ENCODE measurements at regions not wholly inside any gene's neighbourhood (a gene's known extent, or its start where the extent isn't known, plus 50 kb on each side); places are given as distances from the start of the nearest gene placed in this dataset.

DNA sequence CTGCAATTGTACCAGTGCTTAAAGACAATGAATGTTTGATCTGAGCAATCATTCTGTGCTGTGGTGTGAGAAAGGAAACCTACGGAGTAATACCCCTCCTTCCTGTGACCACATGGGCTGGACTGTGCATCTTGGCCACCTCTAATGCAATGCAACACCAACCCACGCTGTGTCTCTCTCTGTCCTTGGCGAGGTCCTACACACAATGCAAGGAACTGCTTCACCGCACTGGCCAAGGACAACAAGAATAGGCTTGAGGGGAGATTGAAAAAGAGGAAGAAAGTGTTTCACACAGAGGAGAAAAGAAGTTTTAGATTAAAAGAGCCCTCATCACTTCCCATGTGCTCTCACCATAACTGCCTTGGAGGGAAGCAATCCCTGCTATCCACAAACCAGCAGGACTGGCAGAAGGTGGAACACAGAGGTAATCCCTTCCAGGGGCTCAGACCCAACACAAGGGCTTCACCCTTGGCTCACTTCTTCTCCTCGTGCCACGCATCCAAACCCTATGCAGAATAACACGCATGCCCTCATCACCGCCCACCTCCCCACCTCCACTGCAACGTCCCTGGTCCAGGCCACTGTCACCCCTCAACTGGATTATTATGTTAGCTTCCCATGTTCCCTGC lies 112.5 kb upstream of the ERG start:
- no peak for DNase-seq
- Histone ChIP-seq H2AFZ (no peak overlapping the region), H3K9me2 (ENCODE audit: insufficient read depth) (no peaks in the 10 kb centered on the region), H3K4me2 (no peak overlapping the region), H3K79me2 (ENCODE audit: low read depth) (no peaks in the 10 kb centered on the region), H3K4me1 (replicated peaks; ENCODE audit: insufficient read depth) (no peaks in the 10 kb centered on the region), H3F3A (ENCODE audit: insufficient read depth, low read depth) (no peaks in the 10 kb centered on the region), H3K27me3 (ENCODE audit: insufficient read depth, low read depth) (peaks cover 56% of the 10 kb centered on the region), H3K36me3 (ENCODE audit: low read depth) (no peaks in the 10 kb centered on the region), H3K27ac (no peak overlapping the region), H4K20me1 (ENCODE audit: insufficient read depth) (no peaks in the 10 kb centered on the region), H3K9me3 (ENCODE audit: insufficient read depth, low read depth) (no peaks in the 10 kb centered on the region), H3K4me3 (no peak overlapping the region)
- TF ChIP-seq, protein P1, sequence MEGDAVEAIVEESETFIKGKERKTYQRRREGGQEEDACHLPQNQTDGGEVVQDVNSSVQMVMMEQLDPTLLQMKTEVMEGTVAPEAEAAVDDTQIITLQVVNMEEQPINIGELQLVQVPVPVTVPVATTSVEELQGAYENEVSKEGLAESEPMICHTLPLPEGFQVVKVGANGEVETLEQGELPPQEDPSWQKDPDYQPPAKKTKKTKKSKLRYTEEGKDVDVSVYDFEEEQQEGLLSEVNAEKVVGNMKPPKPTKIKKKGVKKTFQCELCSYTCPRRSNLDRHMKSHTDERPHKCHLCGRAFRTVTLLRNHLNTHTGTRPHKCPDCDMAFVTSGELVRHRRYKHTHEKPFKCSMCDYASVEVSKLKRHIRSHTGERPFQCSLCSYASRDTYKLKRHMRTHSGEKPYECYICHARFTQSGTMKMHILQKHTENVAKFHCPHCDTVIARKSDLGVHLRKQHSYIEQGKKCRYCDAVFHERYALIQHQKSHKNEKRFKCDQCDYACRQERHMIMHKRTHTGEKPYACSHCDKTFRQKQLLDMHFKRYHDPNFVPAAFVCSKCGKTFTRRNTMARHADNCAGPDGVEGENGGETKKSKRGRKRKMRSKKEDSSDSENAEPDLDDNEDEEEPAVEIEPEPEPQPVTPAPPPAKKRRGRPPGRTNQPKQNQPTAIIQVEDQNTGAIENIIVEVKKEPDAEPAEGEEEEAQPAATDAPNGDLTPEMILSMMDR (conservative IDR thresholded peaks at IDR 0.05) = no peak
- no peak for TF ChIP-seq EZH2 (IDR thresholded peaks at IDR 0.05; ENCODE audit: low read depth)
- ChIA-PET CTCF (no interaction called here), POLR2A (ENCODE audit: unreplicated experiment) (no interaction called here)
- intact Hi-C loops (cut with micrococcal nuclease; ENCODE audit: unreplicated experiment) = no loop called here
- BruUV-seq (replicated peaks) = no TSS peak

DNA sequence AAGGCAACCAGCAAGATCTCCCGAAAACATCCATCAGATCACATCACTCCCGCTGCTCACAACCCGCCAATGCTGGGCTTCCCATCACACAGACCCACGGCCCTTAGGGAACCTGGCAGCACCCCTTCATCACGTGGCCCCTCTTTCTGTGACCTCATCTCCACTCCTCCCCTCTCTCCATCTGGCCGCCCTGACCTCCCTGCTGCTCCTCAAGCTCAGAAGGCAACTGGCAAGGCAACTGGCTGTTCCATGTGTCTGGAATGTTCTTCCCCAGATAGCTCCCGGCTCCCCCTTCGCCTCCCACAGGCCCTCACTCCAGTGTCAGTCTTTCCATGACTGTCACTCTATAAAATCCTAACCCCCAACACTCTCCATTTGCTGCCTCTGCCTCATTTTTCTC lies 113.0 kb upstream of the ERG start:
- Histone ChIP-seq H3K27ac (no peak overlapping the region), H3K9me3 (ENCODE audit: insufficient read depth, low read depth) (no peaks in the 10 kb centered on the region), H2AFZ (no peak overlapping the region), H3K4me1 (replicated peaks; ENCODE audit: insufficient read depth) (no peaks in the 10 kb centered on the region), H3K79me2 (ENCODE audit: low read depth) (no peaks in the 10 kb centered on the region), H3K4me2 (no peak overlapping the region), H3K36me3 (ENCODE audit: low read depth) (no peaks in the 10 kb centered on the region), H3F3A (ENCODE audit: insufficient read depth, low read depth) (no peaks in the 10 kb centered on the region), H3K27me3 (ENCODE audit: insufficient read depth, low read depth) (peaks cover 60% of the 10 kb centered on the region), H3K4me3 (no peak overlapping the region), H4K20me1 (ENCODE audit: insufficient read depth) (no peaks in the 10 kb centered on the region), H3K9me2 (ENCODE audit: insufficient read depth) (no peaks in the 10 kb centered on the region)
- CTCF ChIA-PET = no interaction called here
- POLR2A ChIA-PET (ENCODE audit: unreplicated experiment) = no interaction called here
- intact Hi-C loops (cut with micrococcal nuclease; ENCODE audit: unreplicated experiment) = no loop called here
- DNase-seq = no peak
- TF ChIP-seq EZH2 (IDR thresholded peaks at IDR 0.05; ENCODE audit: low read depth) = no peak
- TF ChIP-seq, protein P1 (conservative IDR thresholded peaks at IDR 0.05) = no peak
- no TSS peak for BruUV-seq (replicated peaks)

DNA sequence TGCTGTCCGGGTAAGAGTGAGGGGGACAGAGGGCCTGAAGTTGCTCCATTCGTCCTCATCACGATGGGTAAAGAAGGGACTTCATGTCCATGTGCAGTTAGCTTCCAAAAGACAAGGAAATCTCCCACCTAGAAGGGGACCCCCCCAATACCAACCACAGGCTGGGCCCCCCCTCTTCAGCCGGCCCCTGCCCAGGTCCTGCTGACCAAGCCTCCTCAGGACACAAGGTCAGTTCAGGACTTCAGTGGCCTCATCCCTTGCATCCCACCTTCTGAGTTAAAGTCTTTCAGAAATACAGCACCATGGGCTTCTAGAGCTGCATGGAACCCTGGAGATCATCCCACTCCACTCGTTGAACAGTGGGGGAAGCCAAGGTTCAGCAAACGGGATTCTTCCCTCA lies 115.4 kb upstream of the ERG start:
- no TSS peak for BruUV-seq (replicated peaks)
- H3K79me2 ChIP-seq (ENCODE audit: low read depth) = no peaks in the 10 kb centered on the region
- TF ChIP-seq EZH2 (IDR thresholded peaks at IDR 0.05; ENCODE audit: low read depth) = no peak
- TF ChIP-seq, protein P1 (conservative IDR thresholded peaks at IDR 0.05) = no peak
- no peak overlapping the region for H3K4me3 ChIP-seq
- no peak for DNase-seq
- no peaks in the 10 kb centered on the region for H4K20me1 ChIP-seq (ENCODE audit: insufficient read depth)
- H3K27me3 ChIP-seq (ENCODE audit: insufficient read depth, low read depth) = peaks cover 44% of the 10 kb centered on the region
- CTCF ChIA-PET = no interaction called here
- no peak overlapping the region for H3K4me2 ChIP-seq
- H2AFZ ChIP-seq = no peak overlapping the region
- no peaks in the 10 kb centered on the region for H3F3A ChIP-seq (ENCODE audit: insufficient read depth, low read depth)
- no peaks in the 10 kb centered on the region for H3K4me1 ChIP-seq (replicated peaks; ENCODE audit: insufficient read depth)
- no peaks in the 10 kb centered on the region for H3K9me2 ChIP-seq (ENCODE audit: insufficient read depth)
- H3K27ac ChIP-seq = no peak overlapping the region
- no peaks in the 10 kb centered on the region for H3K9me3 ChIP-seq (ENCODE audit: insufficient read depth, low read depth)
- POLR2A ChIA-PET (ENCODE audit: unreplicated experiment) = no interaction called here
- intact Hi-C loops (cut with micrococcal nuclease; ENCODE audit: unreplicated experiment) = no loop called here
- H3K36me3 ChIP-seq (ENCODE audit: low read depth) = no peaks in the 10 kb centered on the region
